ENCODE measurements at regions not wholly inside any gene's neighbourhood (a gene's known extent, or its start where the extent isn't known, plus 50 kb on each side); places are given as distances from the start of the nearest gene placed in this dataset.
"Not testable (repeated sequence)": the region's sequence is repeated elsewhere in the genome, so short reads cannot be mapped to it uniquely, and the experiment has no call there.

DNA sequence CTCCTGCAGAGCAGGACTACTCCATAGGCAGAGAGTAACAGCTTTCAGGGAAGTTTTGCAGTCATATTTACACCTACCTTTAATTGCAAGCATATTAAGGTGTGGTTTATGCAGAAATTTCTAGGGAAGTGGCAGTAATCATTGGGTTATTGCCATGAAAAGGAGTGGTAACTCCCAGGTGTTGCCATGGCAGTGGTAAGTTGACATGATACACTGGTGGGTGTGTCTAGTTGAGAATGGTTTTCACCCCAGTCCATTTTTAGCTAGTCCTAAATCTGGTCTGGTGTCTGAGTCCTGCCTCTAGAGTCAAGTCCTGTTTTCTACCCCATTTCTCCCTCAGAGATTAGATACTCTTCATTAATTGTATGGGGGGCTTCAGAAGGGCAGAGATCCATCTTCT is 128.4 kb upstream of the GMNC start:
- Histone ChIP-seq H3K4me1 (ENCODE audit: control insufficient read depth, insufficient read depth, low read length) (no peaks in the 10 kb centered on the region), H3K4me3 (ENCODE audit: low read length) (no peak overlapping the region), H3K27ac (ENCODE audit: low read length) (no peak overlapping the region), H3K9me3 (replicated peaks; ENCODE audit: control insufficient read depth, low read depth, low read length) (peaks cover 5% of the 10 kb centered on the region), H3K27me3 (ENCODE audit: control insufficient read depth, insufficient read depth, low read length) (no peaks in the 10 kb centered on the region), H3K36me3 (ENCODE audit: control insufficient read depth, insufficient read depth, low read length) (no peaks in the 10 kb centered on the region)
- DNase-seq = no peak

DNA sequence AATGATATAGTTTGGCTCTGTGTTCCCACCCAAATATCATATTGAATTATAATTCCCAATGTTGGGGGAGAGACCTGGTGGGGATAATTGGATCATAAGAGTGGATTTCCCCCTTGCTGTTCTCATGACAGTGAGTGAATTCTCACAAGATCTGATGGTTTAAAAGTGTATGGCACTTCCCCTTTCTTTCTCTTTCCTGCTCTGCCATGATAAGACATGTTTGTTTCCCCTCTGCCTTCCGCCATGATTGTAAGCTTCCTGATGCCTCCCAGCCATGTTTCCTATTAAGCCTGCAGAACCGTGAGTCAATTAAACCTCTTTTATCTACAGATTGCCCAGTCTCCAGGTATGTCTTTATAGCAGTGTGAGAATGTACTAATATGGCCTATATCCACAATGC is 126.7 kb upstream of the GMNC start:
- DNase-seq = no peak
- Histone ChIP-seq H3K9me3 (replicated peaks; ENCODE audit: control insufficient read depth, low read depth, low read length) (peaks cover 5% of the 10 kb centered on the region), H3K27ac (ENCODE audit: low read length) (no peak overlapping the region), H3K4me1 (ENCODE audit: control insufficient read depth, insufficient read depth, low read length) (no peaks in the 10 kb centered on the region), H3K36me3 (ENCODE audit: control insufficient read depth, insufficient read depth, low read length) (no peaks in the 10 kb centered on the region), H3K27me3 (ENCODE audit: control insufficient read depth, insufficient read depth, low read length) (no peaks in the 10 kb centered on the region), H3K4me3 (ENCODE audit: low read length) (no peak overlapping the region)
- WGBS (ENCODE audit: insufficient coverage) = 100% methylated on average over 1 of the region's 2 CpGs

DNA sequence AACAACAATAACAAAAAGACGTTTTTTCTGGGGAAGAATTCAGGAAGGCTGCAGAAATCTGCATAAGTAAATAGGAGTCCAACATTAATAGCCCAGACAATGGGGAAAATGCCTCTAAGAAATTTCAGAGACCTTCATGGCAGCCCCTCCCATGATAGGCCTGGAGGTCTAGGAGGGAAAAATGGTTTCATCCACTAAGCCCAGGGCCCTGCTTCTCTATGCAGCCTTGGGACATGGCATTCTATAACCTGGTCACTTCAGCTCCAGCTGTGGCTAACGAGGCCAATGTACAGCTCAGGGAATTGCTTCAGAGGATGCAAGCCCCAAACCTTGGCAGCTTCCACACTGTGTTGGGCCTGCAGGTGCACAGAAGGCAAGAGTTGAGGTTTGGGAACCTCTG is 125.6 kb upstream of the GMNC start:
- Histone ChIP-seq H3K36me3 (ENCODE audit: control insufficient read depth, insufficient read depth, low read length) (no peaks in the 10 kb centered on the region), H3K9me3 (replicated peaks; ENCODE audit: control insufficient read depth, low read depth, low read length) (peaks cover 5% of the 10 kb centered on the region), H3K27ac (ENCODE audit: low read length) (no peak overlapping the region), H3K27me3 (ENCODE audit: control insufficient read depth, insufficient read depth, low read length) (no peaks in the 10 kb centered on the region), H3K4me1 (ENCODE audit: control insufficient read depth, insufficient read depth, low read length) (no peaks in the 10 kb centered on the region), H3K4me3 (ENCODE audit: low read length) (no peak overlapping the region)
- 63% methylated on average over 1 of the region's 2 CpGs for WGBS (ENCODE audit: insufficient coverage)
- no peak for DNase-seq

DNA sequence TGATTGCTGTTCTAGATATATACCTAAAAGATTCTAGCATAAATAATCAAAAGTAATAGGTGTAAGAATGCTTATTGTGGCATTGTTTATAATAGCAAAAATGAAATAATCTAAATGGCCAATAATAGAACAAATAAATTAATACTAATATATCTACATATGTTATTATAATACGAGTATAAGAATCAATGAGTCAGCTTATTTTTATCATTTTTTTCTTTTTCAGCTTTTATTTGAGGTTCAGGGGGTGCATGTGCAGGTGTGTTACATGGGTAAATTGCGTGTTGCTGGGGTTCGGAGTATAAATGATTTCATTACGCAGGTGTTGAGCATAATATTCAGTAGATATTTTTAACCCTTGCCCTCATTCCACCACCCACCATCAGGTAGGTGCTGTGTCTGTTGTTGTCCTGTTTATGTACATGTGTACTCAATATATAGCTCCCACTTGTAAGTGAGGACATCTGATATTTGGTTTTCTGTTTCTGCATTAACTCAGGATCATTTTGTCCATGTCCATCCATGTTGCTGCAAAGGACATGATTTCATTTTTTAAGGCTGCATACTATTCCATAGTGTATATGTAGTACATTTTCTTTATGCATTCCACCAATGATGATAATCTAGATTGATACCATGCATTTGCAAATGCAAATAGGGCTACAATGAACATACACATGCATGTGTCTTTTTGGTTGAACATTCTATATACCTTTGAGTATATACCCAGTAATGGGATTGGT is 122.2 kb upstream of the GMNC start:
- Histone ChIP-seq H3K4me3 (ENCODE audit: low read length) (no peak overlapping the region), H3K27ac (ENCODE audit: low read length) (no peak overlapping the region), H3K36me3 (ENCODE audit: control insufficient read depth, insufficient read depth, low read length) (no peaks in the 10 kb centered on the region), H3K27me3 (ENCODE audit: control insufficient read depth, insufficient read depth, low read length) (no peaks in the 10 kb centered on the region), H3K9me3 (replicated peaks; ENCODE audit: control insufficient read depth, low read depth, low read length) (peaks cover 5% of the 10 kb centered on the region), H3K4me1 (ENCODE audit: control insufficient read depth, insufficient read depth, low read length) (no peaks in the 10 kb centered on the region)
- DNase-seq = no peak
- no CpG with 5 or more reads among the region's 4 CpGs for WGBS (ENCODE audit: insufficient coverage)

DNA sequence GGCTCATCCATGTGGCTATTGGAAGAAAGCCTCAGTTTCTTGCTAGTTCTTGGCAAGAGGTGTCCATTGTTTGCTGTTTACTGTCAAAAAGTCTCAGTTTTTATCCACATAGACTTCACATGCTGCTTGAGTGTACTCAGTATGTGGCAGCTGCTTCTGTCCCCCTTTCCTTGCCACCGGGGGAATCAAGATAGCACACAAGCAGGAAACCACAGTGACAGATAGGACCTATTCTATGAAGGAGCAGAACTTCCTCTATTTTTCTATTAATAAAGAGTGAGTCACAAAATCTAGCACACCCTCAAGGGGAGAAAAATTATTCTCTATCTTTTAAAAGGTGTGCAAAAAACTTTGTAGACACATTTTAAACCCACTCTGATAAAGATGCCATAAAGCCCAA is 121.4 kb upstream of the GMNC start:
- H3K27ac ChIP-seq (ENCODE audit: low read length) = no peak overlapping the region
- peaks cover 5% of the 10 kb centered on the region for H3K9me3 ChIP-seq (replicated peaks; ENCODE audit: control insufficient read depth, low read depth, low read length)
- no peaks in the 10 kb centered on the region for H3K36me3 ChIP-seq (ENCODE audit: control insufficient read depth, insufficient read depth, low read length)
- no peak for DNase-seq
- no peak overlapping the region for H3K4me3 ChIP-seq (ENCODE audit: low read length)
- H3K4me1 ChIP-seq (ENCODE audit: control insufficient read depth, insufficient read depth, low read length) = no peaks in the 10 kb centered on the region
- H3K27me3 ChIP-seq (ENCODE audit: control insufficient read depth, insufficient read depth, low read length) = no peaks in the 10 kb centered on the region
- no CpG with 5 or more reads among the region's 1 CpG for WGBS (ENCODE audit: insufficient coverage)

DNA sequence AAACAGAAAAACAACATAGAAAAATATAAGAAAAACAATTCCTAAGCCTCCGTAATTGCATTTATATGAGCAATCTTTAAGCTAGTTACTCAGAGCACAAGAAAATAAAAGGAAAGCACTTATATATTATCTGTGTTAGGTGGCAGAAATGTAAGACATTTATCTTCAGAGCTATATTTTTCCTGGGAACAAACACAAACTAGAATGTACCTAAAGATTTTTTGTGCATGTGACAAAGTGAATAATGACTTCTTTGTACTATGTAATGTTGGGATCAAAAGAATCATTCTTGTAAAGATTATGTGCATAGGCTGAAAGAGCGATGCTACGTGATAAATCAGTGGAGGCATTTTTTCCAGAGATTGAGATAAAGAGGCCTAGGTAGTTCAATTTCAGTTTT is 111.3 kb upstream of the GMNC start:
- Histone ChIP-seq H3K9me3 (replicated peaks; ENCODE audit: control insufficient read depth, low read depth, low read length) (no peaks in the 10 kb centered on the region), H3K4me3 (ENCODE audit: low read length) (no peak overlapping the region), H3K36me3 (ENCODE audit: control insufficient read depth, insufficient read depth, low read length) (no peaks in the 10 kb centered on the region), H3K4me1 (ENCODE audit: control insufficient read depth, insufficient read depth, low read length) (no peaks in the 10 kb centered on the region), H3K27me3 (ENCODE audit: control insufficient read depth, insufficient read depth, low read length) (no peaks in the 10 kb centered on the region), H3K27ac (ENCODE audit: low read length) (no peak overlapping the region)
- DNase-seq = no peak
- no CpG with 5 or more reads among the region's 3 CpGs for WGBS (ENCODE audit: insufficient coverage)

DNA sequence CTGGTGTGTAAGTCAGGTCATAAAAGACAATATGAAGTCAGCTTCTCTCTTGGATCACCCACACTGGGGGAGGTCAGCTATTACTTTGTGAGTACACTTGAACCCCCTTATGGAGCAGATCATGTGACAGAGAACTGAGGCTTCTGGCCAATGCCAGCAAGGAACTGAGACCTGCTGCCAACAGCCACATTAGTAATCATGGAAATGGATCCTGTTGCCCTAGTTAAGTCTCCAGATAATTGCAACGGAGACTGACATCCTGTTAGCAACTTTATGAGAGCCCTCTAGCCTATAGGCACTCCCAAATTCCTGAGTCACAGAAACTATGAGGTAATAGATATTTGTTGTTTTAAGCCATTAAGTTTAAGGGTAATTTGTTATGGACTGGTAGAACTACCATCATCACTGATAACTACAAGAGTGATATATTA is 110.4 kb upstream of the GMNC start:
- no peaks in the 10 kb centered on the region for H3K4me1 ChIP-seq (ENCODE audit: control insufficient read depth, insufficient read depth, low read length)
- H3K9me3 ChIP-seq (replicated peaks; ENCODE audit: control insufficient read depth, low read depth, low read length) = no peaks in the 10 kb centered on the region
- H3K36me3 ChIP-seq (ENCODE audit: control insufficient read depth, insufficient read depth, low read length) = no peaks in the 10 kb centered on the region
- DNase-seq = no peak
- H3K27me3 ChIP-seq (ENCODE audit: control insufficient read depth, insufficient read depth, low read length) = no peaks in the 10 kb centered on the region
- no peak overlapping the region for H3K27ac ChIP-seq (ENCODE audit: low read length)
- no peak overlapping the region for H3K4me3 ChIP-seq (ENCODE audit: low read length)
- WGBS (ENCODE audit: insufficient coverage) = no CpG with 5 or more reads among the region's 1 CpG

DNA sequence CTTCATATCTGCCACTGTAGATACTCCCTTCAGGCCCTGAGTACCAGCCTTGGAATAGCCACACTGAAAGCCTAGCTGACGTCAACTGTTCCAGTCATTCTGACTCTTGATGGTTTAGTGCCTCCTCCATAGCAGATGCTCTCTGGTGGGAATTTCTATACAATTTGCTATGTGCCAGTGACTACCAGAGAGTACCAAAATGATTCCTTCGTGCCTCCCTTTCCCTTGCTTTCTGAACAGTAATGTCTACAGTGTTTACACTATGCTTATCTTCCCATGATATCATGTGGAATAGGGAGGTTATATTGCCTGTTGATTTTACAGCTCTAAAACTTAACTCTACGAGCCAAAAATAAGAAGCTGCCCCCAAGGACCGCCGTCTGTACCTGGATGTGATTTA is 109.7 kb upstream of the GMNC start:
- H3K4me1 ChIP-seq (ENCODE audit: control insufficient read depth, insufficient read depth, low read length) = no peaks in the 10 kb centered on the region
- WGBS (ENCODE audit: insufficient coverage) = 76% methylated on average over 3 of the region's 5 CpGs

DNA sequence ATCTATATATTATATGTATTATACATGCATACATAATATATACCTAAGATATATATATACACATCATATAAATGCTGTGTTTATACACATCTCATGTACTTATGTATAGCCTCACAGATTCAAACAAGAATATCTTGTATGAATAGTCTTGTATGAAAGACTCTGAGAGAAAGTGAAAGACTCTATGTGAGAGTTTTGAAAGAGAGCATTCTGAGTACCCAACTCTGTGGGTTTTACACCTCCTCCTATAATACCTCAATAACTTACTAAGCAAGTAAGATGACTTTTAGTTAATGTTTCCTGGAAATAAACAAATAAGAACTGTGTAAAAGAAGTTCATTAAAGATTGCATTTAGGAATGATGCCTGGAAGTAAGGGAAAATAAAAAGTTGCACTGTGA is 108.1 kb upstream of the GMNC start:
- no peak overlapping the region for H3K27ac ChIP-seq (ENCODE audit: low read length)
- no peak overlapping the region for H3K4me3 ChIP-seq (ENCODE audit: low read length)
- H3K4me1 ChIP-seq (ENCODE audit: control insufficient read depth, insufficient read depth, low read length) = no peaks in the 10 kb centered on the region
- no peak for DNase-seq
- no peaks in the 10 kb centered on the region for H3K9me3 ChIP-seq (replicated peaks; ENCODE audit: control insufficient read depth, low read depth, low read length)
- H3K36me3 ChIP-seq (ENCODE audit: control insufficient read depth, insufficient read depth, low read length) = no peaks in the 10 kb centered on the region
- H3K27me3 ChIP-seq (ENCODE audit: control insufficient read depth, insufficient read depth, low read length) = no peaks in the 10 kb centered on the region

More for the DNA sequence above, 109.7 kb upstream of the GMNC start:
- DNase-seq = no peak
- H3K36me3 ChIP-seq (ENCODE audit: control insufficient read depth, insufficient read depth, low read length) = no peaks in the 10 kb centered on the region
- H3K27me3 ChIP-seq (ENCODE audit: control insufficient read depth, insufficient read depth, low read length) = no peaks in the 10 kb centered on the region
- no peaks in the 10 kb centered on the region for H3K9me3 ChIP-seq (replicated peaks; ENCODE audit: control insufficient read depth, low read depth, low read length)
- no peak overlapping the region for H3K27ac ChIP-seq (ENCODE audit: low read length)
- H3K4me3 ChIP-seq (ENCODE audit: low read length) = no peak overlapping the region

DNA sequence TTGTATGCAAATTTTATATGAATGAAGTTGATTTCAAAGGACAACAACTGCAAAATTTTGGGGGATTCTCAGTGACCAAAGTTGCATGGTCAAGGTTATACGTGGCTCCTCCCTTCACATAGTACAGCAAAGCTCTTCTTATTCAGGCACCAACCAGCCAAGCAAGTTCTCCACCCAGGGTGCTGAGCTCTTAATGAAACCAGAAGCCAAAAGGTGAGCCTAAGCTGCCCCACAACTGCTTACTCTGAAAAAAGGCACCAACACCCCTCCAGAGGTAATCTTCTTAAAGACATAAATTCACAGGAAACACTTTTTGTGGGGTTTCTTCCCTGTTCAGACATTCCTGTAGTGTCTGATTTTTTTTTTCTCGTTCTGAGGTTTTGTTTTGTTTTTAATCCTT is 106.1 kb upstream of the GMNC start:
- WGBS (ENCODE audit: insufficient coverage) = 67% methylated on average over 1 of the region's 2 CpGs
- no peak for DNase-seq

DNA sequence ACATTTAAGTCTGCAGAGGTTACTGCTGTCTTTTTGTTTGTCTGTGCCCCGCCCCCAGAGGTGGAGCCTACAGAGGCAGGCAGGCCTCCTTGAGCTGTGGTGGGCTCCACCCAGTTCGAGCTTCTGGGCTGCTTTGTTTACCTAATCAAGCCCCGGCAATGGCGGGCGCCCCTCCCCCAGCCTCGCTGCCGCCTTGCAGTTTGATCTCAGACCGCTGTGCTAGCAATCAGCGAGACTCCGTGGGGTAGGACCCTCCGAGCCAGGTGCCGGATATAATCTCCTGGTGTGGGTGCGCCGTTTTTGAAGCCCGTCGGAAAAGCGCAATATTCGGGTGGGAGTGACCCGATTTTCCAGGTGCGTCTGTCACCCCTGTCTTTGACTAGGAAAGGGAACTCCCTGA is 102.4 kb upstream of the GMNC start:
- not testable (repeated sequence) for H3K9me3 ChIP-seq (replicated peaks; ENCODE audit: control insufficient read depth, low read depth, low read length); H3K27me3 ChIP-seq (ENCODE audit: control insufficient read depth, insufficient read depth, low read length); DNase-seq; H3K36me3 ChIP-seq (ENCODE audit: control insufficient read depth, insufficient read depth, low read length); H3K27ac ChIP-seq (ENCODE audit: low read length); H3K4me3 ChIP-seq (ENCODE audit: low read length); H3K4me1 ChIP-seq (ENCODE audit: control insufficient read depth, insufficient read depth, low read length)
- WGBS (ENCODE audit: insufficient coverage) = 73% methylated on average over 13 of the region's 20 CpGs

More for the DNA sequence above, 106.1 kb upstream of the GMNC start:
- no peak overlapping the region for H3K27ac ChIP-seq (ENCODE audit: low read length)
- H3K9me3 ChIP-seq (replicated peaks; ENCODE audit: control insufficient read depth, low read depth, low read length) = no peaks in the 10 kb centered on the region
- H3K4me3 ChIP-seq (ENCODE audit: low read length) = no peak overlapping the region
- no peaks in the 10 kb centered on the region for H3K36me3 ChIP-seq (ENCODE audit: control insufficient read depth, insufficient read depth, low read length)
- no peaks in the 10 kb centered on the region for H3K4me1 ChIP-seq (ENCODE audit: control insufficient read depth, insufficient read depth, low read length)
- no peaks in the 10 kb centered on the region for H3K27me3 ChIP-seq (ENCODE audit: control insufficient read depth, insufficient read depth, low read length)
